ENCODE measurements at regions not wholly inside any gene's neighbourhood (a gene's known extent, or its start where the extent isn't known, plus 50 kb on each side); places are given as distances from the start of the nearest gene placed in this dataset.

- TF ChIP-seq CTCF (IDR thresholded peaks at IDR 0.05; ENCODE audit: insufficient read depth, low read depth, low read length, missing control alignments): no peak
- H3K4me3 ChIP-seq (ENCODE audit: low read length): no peak overlapping the region
- no peak for DNase-seq (ENCODE audit: low read depth)
Observed at GRCh38 chr22:25489947-25490346, 74.5 kb upstream of the GRK3 start.

GRCh38 chr22:25490896-25491295 is 73.6 kb upstream of the GRK3 start:
- no peak for TF ChIP-seq CTCF (IDR thresholded peaks at IDR 0.05; ENCODE audit: insufficient read depth, low read depth, low read length, missing control alignments)
- no peak for DNase-seq (ENCODE audit: low read depth)
- no peak overlapping the region for H3K4me3 ChIP-seq (ENCODE audit: low read length)

- no peak overlapping the region for H3K4me3 ChIP-seq (ENCODE audit: low read length)
- TF ChIP-seq CTCF (IDR thresholded peaks at IDR 0.05; ENCODE audit: insufficient read depth, low read depth, low read length, missing control alignments): no peak
- DNase-seq (ENCODE audit: low read depth): no peak
Observed at GRCh38 chr22:25492162-25492561, 72.3 kb upstream of the GRK3 start.

- no peak overlapping the region for H3K4me3 ChIP-seq (ENCODE audit: low read length)
- no peak for DNase-seq (ENCODE audit: low read depth)
- no peak for TF ChIP-seq CTCF (IDR thresholded peaks at IDR 0.05; ENCODE audit: insufficient read depth, low read depth, low read length, missing control alignments)
Observed at GRCh38 chr22:25492841-25493734, 71.4 kb upstream of the GRK3 start.

GRCh38 chr22:25493794-25494193 is 70.7 kb upstream of the GRK3 start:
- DNase-seq (ENCODE audit: low read depth): no peak
- no peak for TF ChIP-seq CTCF (IDR thresholded peaks at IDR 0.05; ENCODE audit: insufficient read depth, low read depth, low read length, missing control alignments)
- H3K4me3 ChIP-seq (ENCODE audit: low read length): no peak overlapping the region

DNA sequence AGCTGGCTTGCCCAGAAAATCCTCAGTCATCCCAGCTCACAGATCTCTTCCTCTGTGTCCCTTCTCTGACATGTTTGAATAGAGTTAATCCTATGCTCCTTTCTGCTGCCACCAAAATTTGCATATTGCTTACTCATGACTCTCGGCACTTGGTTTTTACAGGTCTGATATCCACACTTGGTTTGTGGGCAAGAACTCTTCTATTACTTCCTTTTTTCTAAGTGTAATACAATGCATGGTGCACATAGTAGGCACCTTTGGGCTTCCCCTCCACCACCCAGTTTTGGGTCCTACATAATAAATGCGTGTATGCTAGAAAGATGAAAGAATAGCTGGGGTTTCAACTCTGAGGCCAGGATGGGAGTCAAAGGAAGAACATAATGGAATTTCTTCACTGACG is 69.7 kb upstream of the GRK3 start:
- no peak for DNase-seq (ENCODE audit: low read depth)
- TF ChIP-seq CTCF (IDR thresholded peaks at IDR 0.05; ENCODE audit: insufficient read depth, low read depth, low read length, missing control alignments): no peak
- no peak overlapping the region for H3K4me3 ChIP-seq (ENCODE audit: low read length)

DNA sequence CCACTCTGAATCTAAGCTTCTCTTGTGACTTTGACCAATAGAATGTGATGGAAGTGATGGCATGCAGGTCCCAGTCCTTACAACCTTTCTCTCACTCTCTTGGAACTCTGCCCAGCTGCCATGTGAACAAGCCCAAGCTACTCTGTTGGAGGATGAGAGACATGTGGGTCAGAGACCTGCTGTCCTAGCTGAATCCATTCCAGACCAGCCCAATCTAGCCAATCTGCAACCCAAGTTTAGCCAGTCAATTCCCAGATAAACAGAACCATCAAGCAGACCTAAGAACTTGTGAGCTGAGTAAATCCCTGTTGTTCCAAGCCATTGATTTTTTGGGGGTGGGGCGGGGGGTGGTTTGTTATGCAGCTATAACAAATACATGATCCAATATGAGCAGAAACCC is 69.2 kb upstream of the GRK3 start:
- no peak for DNase-seq (ENCODE audit: low read depth)
- no peak overlapping the region for H3K4me3 ChIP-seq (ENCODE audit: low read length)
- no peak for TF ChIP-seq CTCF (IDR thresholded peaks at IDR 0.05; ENCODE audit: insufficient read depth, low read depth, low read length, missing control alignments)

All from epithelial cell of esophagus (primary cell).